ENCODE measurements at regions not wholly inside any gene's neighbourhood (a gene's known extent, or its start where the extent isn't known, plus 50 kb on each side); places are given as distances from the start of the nearest gene placed in this dataset.

DNA sequence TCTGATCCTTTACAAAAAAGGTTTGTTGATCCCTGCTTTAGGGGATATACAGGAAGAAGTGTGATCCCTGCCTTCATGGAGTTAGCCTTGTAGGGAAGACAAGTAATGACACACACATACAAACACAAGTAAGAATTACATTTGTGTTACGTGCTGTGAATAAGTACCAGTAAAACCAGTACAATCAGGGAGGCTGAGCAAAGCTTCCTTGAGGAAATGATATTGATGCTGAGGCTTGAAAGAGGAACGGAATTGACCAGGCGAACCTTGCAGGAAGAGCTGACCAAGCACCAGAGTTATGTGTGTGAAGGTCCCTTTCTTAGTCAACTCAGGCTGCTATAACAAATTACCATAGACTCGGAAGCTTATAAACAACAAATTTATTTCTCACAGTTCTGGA is 83.6 kb upstream of the CACUL1 start:
- DNase-seq, result no peak

DNA sequence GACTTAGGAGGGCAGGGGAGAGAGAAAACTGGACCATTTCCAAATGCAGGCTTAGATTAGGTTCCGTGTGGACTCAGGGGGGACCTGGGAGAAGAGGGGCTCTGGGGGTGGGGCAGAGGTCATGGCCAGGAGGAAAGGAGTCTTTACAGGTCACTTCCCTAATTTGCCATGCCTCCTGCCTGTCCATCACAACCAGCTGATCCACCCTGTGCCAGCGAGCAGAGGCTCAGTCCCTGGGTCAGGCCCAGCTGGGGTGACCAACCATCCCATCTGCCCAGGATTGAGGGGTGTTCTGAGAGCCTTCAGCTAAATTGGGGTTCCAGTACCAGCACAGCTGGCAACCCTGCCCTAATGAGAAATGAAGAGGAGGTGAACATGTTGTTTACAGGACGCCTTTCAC is 84.6 kb upstream of the CACUL1 start:
- no peak for DNase-seq

DNA sequence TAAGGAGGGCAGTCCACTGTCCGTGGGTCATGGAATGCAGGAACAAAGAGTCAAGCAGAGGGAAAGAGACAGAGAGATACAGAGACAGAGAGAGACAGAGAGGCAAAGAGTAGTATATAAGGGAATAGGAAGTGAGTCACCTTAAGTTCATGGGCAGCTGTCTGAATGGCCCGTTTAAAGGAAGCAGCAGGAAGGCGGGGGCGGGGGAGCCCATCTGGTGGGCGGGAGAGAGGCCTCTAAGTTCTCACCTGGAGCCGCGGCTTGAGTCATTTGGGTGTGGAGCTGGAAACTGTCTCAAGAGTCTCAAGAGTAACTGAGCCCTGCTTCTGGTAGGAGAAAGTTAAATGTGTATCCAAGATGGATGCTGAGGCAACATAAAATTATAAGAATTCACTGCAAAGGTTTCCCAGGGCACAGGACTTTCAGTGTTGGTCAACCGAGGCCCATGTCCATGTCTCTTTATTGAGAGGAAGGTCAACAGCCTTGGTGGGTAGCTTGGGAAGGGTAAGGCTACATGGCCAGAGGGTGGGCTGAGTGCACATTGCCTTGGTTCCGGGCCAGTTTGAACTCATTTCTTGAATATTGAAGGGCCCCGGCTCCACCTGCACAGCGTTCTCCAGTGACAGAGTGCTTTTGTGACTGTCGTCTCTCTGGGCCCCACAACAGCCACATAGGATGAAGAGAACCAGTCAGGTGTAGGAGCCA is 85.5 kb upstream of the CACUL1 start:
- DNase-seq, result peak; percentile 38

DNA sequence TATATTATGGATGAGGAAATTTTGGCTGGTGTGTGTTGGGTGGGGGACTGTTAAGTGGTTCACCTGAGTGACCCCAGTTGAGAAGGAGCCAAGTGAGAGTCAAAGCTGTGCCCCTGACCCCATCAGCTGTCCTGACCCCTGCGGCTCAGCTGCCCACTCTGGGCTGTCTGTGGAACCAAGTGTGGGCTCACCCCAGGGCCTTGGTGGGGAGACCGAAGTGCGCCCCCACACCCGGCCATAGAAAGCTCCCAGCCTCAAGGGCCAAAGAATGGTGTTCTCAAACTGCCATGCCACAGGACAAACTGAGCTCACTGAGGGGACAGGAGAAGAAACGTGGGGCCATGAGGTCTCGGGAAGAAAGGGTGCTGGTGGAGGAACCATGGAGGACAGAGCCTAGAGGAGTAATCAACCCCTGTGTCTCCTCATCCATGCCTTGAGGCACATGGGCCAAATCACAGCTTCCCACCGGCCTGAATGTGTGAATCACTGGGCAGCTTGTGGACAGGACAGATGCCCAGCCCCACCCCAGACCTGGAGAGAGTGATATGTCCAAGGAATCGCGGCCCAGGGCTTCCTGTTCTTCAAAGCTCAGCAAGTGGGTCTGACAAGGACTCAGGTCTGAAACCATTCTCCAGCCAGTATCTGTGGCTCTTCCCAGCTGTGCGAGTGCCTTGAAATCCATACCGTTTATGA is 86.2 kb upstream of the CACUL1 start:
- no peak for DNase-seq

DNA sequence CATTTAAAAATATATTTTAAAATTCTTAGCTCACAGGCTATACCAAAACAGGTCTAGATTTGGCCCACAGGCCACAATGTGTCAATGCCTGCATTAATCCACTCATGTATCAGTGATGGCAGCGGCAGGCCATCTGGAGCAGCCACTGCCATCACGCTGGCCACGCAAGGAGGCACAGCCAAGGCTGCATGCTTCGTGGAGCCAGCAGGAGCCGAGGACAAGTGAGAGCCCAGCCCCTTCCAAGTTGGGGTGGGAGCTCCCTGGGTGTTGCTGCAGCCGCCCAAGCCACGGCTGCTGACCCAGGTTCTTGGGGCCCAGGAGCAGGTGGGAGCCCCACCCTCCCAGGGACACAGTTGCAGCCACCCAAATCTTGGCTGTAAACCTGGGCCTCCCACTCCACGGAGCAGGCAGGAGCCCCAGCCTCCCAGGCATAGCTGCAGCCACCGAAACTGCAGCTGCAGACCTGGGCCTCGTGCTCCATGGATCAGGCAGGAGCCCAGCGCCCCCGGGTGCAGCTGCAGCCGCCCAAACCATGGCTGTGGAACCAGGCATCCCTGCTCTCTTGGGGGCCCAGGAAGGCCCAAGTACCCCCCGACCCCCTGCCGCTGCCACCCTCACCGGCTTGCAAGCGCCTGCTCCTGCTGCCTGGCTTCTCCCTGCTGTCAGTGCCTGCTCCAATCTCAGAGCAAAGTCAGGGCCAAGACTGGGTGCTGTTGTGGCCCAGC is 87.3 kb upstream of the CACUL1 start:
- no peak for DNase-seq

DNA sequence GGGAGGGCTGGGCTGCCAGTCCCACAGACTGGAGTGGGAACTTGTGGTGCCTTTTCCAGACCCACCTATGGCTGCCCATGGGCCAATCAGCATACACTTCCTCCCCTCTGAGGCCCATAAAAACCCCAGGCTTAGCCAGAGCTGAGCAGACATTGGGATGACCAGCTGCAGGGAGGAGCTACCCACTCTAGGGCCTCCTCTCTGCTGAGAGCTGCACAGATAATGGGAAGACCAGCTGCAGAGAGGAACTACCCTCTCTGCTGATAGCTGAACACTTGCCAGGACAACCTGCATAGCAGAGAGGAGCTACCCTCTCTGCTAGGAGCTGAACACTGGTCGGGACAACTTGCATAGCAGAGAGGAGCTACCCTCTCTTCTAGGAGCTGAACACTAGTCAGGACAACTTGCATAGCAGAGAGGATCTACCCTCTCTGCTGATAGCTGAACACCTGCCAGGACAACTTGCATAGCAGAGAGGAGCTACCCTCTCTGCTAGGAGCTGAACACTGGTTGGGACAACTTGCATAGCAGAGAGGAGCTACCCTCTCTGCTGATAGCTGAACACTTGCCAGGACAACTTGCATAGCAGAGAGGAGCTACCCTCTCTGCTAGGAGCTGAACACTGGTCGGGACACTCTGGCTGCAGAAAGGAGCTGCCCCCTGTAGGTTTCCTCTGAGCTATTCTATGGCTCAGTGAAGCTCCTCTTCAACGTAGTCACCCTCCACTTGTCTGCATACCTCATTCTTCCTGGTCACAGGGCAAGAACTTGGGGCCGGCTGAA is 88.3 kb upstream of the CACUL1 start:
- no peak for DNase-seq

DNA sequence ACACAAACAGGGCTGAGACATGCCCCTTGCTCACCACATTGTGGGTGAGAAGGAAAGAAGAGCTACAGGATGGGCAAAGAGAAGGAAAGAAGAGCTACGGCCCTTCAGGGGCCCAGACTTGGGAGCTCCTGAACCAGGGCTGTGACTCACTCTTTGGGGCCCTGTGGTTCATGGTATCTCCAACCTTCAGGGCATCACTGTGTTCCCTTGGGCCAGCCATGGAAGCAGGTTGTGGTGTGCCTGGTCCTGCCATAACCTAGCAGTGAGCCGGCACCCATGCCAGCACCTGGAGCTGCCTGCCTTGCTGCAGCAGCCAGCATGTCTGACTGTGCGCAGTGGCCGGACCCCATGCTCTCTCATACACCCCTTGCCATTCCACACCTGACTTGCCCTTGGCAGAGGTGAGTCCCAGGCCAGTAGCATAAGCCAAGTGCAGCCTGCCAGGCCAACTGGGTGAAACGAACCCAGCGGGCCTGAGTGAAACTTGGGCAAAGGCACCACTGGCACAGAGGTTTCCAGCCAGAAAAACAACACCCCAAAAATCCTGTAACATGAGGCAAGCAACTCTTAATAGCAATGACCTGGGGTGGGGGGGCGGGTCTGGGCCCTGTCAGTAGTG is 89.0 kb upstream of the CACUL1 start:
- DNase-seq, result no peak

DNA sequence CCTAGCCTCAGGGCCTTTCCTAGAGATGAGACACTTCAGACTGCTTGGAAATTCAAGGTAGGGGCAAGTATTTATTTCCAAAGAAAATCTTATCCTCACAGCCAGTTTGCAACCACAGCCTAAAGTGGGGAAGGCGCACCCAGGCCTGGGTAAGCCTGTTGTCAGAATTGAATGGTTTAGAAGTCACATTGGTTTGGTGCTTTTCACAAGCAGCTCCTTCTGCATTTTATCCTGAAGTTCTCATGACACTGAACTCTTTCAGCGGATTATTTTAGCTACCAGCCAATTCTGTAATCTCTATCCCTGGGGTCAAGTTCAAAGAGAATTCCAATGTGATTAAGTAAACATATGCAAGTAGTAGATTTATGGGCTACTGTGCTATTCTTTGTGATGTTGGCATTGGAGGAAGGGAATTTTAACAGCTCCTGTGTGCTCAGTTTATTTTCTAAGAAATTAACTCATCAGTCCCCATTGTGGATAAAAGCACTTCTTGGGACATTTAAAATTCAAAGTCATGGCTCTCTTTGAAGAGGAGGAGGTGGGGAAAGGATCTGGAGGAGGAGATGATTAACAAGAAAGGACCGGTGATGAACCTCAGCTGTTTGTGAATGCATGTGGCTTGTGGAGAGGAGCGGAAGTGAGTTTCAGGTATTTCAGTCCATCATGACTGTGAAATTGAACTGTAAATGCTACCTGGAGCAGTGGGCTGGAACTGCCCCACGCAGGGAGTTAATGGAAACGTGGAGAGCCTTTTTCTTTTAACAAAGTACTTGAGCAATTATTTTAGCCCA is 90.2 kb upstream of the CACUL1 start:
- no peak for DNase-seq

DNA sequence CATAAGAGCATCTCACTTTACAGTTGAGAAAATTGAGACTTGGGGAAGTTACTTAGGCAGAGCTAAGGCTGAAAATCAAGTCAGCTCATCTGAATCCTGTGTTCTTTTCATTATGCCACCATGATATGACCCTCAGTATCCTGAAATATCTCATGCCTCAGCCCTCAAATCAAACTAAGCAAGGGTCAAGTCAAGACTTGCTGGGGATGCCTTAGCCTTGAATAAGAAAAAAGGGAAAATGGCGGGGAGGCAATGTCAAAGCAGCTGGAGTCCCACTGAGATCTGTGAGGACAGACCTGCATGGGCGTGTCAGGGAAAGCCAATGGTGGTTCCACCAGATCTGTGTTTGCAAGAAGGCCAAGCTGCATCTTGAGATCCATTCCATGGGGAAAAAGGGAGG is 91.0 kb upstream of the CACUL1 start:
- DNase-seq, result no peak

DNA sequence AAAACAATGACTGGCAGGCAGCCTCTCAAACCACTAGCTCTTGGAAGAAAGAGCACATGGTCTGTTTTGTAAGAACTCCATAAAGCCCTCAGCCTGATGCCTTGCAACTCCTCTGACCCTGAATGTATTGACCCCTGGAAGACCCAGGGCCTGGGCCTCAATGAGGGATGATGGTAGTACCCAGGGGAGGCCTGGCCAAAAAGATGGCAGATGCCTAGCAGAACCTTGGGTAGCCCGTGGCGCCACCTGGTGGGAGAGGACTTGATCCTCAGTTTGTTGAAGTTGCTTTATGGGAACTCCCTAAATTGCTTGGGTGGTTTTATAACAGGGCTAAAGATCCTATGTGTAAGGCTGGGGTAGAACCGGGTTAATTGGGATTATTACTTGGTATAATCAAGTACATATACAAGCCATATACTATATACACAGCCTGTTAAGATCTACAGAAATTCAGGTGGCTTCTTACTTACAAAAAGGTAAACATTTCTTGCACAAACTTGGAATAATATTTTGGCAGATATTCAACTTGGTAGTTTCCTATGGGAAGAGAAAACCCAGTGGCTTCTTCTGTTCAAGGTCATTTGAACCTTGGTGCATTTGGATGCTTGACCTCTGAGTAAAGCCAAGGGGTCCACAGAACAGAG is 95.8 kb upstream of the CACUL1 start:
- DNase-seq, result peak; percentile 71

DNA sequence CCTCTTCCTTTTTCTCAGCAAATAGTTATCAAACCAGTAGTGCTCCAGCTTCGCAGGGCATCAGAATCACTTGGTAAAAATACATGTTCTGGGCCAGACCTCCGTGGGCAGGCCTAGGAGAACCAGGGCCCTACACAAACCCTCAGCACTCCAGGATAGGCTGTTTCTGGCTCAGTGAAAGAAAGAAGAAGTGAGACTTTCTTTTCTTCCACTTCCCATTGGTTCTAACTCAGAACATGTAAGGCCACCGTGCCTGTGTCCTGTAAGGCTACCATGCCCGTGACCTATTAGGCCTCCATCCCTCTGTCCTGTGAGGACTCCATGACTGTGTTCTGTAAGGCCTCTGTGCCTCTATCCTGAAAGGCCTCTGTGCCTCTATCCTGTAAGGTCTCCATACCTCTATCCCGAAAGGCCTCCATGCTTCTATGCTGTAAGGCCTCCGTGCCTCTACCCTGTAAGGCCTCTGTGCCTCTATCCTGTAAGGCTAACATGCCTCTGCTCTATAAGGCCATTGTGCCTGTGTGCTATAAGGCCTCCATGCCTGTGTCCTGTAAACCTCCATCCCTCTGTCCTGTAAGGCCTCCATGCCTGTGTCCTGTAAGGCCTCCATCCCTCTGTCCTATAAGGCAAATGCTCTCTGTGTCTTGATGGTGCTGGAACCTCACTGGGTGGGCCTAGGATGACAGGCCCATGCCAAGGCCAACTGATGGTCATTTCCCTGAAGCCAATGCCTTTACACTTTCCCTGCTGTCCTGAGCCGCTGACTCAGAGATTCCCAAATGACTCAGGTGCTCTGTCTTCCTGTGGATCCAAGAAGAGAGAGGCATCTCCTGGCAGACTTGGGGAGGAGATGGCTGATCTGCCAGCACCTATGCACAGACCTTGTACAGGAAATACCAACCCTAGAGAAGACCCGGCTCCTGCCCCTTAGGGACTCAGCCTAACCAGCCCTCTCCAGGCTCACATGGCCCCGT is 96.6 kb upstream of the CACUL1 start:
- DNase-seq, result no peak

DNA sequence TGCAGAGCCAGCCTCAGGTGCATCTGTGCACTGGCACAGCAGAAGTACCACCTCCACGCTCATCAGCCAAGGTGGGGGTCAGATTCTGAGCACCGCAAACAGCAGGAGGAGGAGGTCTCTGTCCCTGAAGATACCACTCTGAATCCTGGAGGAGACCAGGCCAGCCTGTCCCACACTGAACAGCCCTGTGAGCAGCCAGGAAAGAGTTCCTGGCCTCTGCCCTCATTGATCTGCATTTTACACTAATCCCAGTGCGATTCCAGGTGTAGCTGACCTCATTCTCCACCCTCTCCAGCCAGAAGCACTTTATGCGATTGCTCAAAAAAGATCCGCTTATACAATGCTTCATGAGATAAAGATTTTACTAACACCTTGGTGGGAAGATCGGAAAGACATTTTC is 99.1 kb upstream of the CACUL1 start:
- no peak for DNase-seq

DNA sequence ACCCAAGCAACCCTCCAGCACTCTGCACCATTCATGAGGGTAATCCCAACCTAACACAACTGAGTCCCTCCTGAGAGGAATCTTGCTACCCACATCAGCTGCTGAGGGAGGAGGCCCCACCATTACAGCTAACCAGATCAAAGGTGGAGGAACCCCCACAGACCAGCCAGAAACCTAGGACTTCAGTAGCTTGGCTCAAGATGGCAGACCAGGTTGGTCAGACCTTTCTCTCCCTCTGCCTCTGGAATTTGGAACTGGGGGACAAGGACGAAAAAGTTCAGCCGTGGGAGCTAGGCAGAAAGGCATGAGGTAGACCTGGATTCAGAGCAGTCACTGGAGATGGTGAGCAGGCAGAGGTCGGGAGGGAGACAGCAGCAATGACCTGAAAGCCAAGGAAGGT is 101.3 kb upstream of the CACUL1 start:
- DNase-seq, result no peak

DNA sequence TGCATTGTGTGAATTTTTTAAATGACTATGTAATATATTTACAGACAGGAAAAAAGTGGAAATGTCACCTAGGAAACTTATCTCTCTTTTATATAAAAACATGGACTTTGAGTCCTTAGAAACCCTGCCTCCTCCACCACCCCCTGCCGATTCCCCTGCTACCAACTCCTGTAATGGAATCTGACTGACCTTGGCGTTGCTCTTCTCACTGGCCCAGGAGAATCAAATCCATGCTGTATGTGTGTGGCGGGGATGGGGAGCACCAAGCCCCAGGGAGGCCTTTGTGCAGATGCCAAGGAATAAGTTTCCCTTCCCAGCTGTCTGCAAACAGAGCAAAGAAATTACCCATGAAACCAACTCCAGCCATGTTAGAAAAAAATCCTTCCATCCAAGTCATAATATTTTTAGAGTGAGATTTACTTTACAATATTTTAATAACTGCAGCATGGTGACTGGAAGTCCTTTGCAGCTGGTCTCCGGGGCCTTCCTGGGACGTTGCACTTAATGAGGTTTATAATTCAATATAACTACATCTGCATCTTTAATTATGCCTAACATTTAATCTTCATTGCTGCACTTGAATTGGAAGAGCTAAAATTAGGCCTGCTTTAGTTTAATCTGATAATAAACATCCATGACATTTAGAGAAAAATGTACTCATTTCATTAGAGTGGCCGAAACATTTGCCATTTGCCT is 111.4 kb upstream of the CACUL1 start:
- no peak for DNase-seq

DNA sequence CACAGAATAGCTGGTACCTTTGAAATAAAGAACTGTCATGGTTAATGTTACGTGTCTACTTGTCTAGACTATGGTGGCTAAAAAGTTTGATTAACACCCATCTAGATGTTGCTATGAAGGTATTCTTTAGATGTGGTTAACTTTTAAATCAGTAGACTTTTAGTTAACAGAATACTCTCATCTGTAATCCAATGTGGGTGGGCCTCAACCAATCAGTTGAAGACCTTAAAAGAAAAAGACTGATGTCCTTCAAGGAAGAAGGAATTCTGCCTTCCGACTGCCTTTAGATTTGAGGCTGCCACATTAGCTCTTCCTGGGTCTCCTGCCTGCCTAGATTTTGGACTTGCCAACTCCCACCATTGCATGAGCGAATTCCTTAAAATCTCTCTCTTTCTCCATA is 113.0 kb upstream of the CACUL1 start:
- no peak for DNase-seq

DNA sequence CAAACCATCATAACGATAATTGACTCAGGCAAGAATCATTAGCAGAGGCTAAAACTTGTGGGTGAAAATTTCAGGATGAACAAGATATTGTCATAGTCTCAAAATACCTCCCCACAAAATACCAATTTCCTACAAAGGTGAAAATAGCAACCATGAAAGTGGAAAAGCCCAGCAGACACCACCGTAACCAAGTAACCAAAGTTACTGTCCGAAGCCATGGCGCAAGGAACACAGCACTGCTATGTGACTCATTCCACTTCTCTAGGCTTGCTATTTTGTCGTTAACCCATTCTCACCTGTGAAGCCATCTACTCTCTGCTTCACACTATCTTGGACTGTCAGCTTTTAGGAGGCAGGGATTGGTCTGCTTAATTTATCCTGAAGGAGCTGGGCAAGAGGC is 113.8 kb upstream of the CACUL1 start:
- DNase-seq, result peak; percentile 51

DNA sequence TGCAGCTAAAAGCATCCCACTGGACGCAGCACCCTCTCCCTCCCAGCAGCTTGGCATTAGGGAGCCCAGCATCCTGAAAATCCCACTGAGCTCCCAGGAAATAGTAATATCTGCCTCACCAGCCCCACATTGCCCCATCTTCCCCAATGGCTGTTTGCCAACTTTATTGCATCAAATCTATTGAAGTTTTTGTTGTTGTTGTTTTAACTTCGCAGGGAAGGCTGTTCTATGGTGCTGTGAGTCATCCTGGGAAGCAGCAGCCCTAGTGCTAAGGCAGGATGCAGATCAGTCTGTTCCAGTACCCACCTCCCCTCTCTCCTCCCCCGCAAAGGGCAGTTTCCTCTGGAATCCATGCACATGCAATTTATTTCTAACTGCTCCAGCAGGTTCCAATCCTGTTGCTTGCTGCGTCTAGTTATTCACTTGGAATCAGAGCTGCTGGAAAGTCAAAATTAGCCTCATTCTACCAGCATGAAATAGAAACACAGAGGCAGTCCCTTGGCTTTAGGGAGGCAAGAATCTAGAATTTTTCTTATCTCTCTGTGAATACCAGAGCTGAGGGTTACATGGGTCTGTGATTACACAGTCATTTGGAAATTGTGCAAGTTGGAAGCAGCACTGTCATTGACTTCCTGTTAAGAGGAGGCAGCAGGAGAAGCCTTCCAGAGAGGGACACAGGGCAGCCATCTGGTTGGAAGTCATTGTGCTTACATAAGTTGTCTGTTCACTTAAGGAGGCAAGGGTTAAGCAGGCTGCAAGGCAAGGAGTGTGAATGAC is 115.9 kb upstream of the CACUL1 start:
- DNase-seq, result no peak

DNA sequence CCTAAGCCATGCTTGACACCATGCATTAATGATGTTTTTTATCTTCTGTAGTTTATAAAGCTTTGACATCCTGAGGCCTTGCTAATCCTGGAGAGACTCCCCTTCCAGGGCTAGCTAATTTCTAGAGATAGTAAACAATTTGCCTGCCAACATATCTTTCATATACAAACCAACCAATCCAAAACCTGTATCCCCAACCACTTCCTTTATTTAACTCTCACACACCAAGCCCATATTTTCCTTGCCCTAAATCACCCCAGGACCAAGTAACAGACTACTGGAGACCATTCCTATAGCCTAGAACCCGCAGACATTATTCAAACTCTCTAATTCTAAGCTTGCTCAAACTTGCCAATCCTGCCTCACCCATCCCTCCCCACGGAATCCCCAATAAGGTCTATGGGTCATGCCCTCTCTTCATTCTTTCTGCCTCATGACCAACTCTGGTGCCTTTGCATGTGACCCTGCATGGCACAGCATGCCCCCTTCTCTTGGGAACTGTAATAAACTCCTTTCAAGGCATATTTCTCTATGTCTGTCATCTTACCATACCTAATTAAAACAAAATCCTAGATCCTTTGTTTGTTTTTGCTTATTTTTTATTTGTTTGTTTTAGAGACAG is 116.6 kb upstream of the CACUL1 start:
- no peak for DNase-seq

All from activated CD4-positive, alpha-beta T cell treated with anti-CD3 and anti-CD28 coated beads, Interleukin-2, amount 50 U/mL, for 16 hours (primary cell).